ENCODE measurements at regions not wholly inside any gene's neighbourhood (a gene's known extent, or its start where the extent isn't known, plus 50 kb on each side); places are given as distances from the start of the nearest gene placed in this dataset.

- H3K23ac ChIP-seq (ENCODE audit: insufficient read length, low read depth, low read length), result no peak overlapping the region
- no CpG with 5 or more reads among the region's 1 CpG for WGBS (ENCODE audit: extremely low coverage, insufficient read length, low lambda C conversion rate)
- H3K4me3 Mint-ChIP-seq, result no peak overlapping the region
- peaks cover 17% of the 10 kb centered on the region in 2 experiments for H3K4me1 Mint-ChIP-seq
- H3T11ph ChIP-seq (ENCODE audit: low read length), result no peak overlapping the region
- H3K27me3 ChIP-seq (ENCODE audit: insufficient read depth, low read length), result no peaks in the 10 kb centered on the region
- H2BK5ac ChIP-seq (ENCODE audit: insufficient read length, low read length), result no peak overlapping the region
- no peak overlapping the region for H3K4me2 ChIP-seq (ENCODE audit: insufficient read depth, insufficient read length, low read length)
- H3K79me1 ChIP-seq (ENCODE audit: insufficient read depth, low read depth, low read length, poor library complexity, severe bottlenecking), result no peaks in the 10 kb centered on the region
- H3K9me3 Mint-ChIP-seq, result peaks cover 25 to 28% of the 10 kb centered on the region in 2 experiments
- no peak overlapping the region for H3K14ac ChIP-seq (ENCODE audit: insufficient read depth, low read length)
- no peak overlapping the region for H2BK120ac ChIP-seq (ENCODE audit: low read depth, low read length, poor library complexity, severe bottlenecking)
- H3K4me1 ChIP-seq (ENCODE audit: insufficient read depth, low read length), result no peaks in the 10 kb centered on the region
- no peaks in the 10 kb centered on the region for H3K79me2 ChIP-seq (ENCODE audit: insufficient read depth, low read length)
- H2BK12ac ChIP-seq (ENCODE audit: insufficient read length, low read depth, low read length), result no peak overlapping the region
- H2BK20ac ChIP-seq (ENCODE audit: low read depth, low read length, poor library complexity, severe bottlenecking), result no peak overlapping the region
- no peak overlapping the region for H3K27ac Mint-ChIP-seq
- peaks cover 10% of the 10 kb centered on the region for H3K9me3 ChIP-seq (ENCODE audit: control insufficient read depth, low read depth, low read length)
- no peak overlapping the region for H3K9ac ChIP-seq (ENCODE audit: extremely low read depth, insufficient read length, low read length)
- no peak overlapping the region for H2AK5ac ChIP-seq (ENCODE audit: insufficient read length, low read length)
- no peak overlapping the region for H3K4ac ChIP-seq (ENCODE audit: low read depth, low read length)
- DNase-seq, result no peak
- H2AFZ ChIP-seq (ENCODE audit: low read length), result no peak overlapping the region
- H3K36me3 Mint-ChIP-seq (ENCODE audit: insufficient read depth in 1 of 3, low read depth in 3 of 3), result peaks cover 0 to 23% (median 10%) of the 10 kb centered on the region in 3 experiments; a peak in 6 of 7 replicates
- H3K18ac ChIP-seq (ENCODE audit: insufficient read length, low read depth, low read length), result no peak overlapping the region
- peaks cover 6% of the 10 kb centered on the region for H3K27me3 Mint-ChIP-seq (ENCODE audit: low read depth)
- no peaks in the 10 kb centered on the region for H4K20me1 ChIP-seq (ENCODE audit: control insufficient read depth, insufficient read depth, insufficient read length)
- H3K23me2 ChIP-seq (ENCODE audit: insufficient read length, low read depth, low read length, poor library complexity, severe bottlenecking), result no peaks in the 10 kb centered on the region
- H4K5ac ChIP-seq (ENCODE audit: insufficient read length, low read depth, low read length), result no peak overlapping the region
- no peak overlapping the region for H4K8ac ChIP-seq (replicated peaks; ENCODE audit: insufficient read length, low read depth, low read length)
- no peak overlapping the region for H3K56ac ChIP-seq (ENCODE audit: insufficient read length, low read depth, low read length)
- H4K91ac ChIP-seq (ENCODE audit: insufficient read length, low read depth, low read length), result no peak overlapping the region
- no peak overlapping the region for H3K27ac ChIP-seq (ENCODE audit: insufficient read length, low read depth, low read length)
- TF ChIP-seq, protein P1, sequence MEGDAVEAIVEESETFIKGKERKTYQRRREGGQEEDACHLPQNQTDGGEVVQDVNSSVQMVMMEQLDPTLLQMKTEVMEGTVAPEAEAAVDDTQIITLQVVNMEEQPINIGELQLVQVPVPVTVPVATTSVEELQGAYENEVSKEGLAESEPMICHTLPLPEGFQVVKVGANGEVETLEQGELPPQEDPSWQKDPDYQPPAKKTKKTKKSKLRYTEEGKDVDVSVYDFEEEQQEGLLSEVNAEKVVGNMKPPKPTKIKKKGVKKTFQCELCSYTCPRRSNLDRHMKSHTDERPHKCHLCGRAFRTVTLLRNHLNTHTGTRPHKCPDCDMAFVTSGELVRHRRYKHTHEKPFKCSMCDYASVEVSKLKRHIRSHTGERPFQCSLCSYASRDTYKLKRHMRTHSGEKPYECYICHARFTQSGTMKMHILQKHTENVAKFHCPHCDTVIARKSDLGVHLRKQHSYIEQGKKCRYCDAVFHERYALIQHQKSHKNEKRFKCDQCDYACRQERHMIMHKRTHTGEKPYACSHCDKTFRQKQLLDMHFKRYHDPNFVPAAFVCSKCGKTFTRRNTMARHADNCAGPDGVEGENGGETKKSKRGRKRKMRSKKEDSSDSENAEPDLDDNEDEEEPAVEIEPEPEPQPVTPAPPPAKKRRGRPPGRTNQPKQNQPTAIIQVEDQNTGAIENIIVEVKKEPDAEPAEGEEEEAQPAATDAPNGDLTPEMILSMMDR (conservative IDR thresholded peaks at IDR 0.05), result no peak
- H2BK15ac ChIP-seq (ENCODE audit: low read depth, low read length), result no peak overlapping the region
Observed at GRCh38 chr11:130675917-130676316, 227.5 kb downstream of the ADAMTS15 start.

All from H9 (cell line).